Mucosa of descending colon (tissue), 3 donors: ENCODE measurements at regions not wholly inside any gene's neighbourhood (a gene's known extent, or its start where the extent isn't known, plus 50 kb on each side); places are given as distances from the start of the nearest gene placed in this dataset.

Experiments used
- ATAC-seq: fragments of 200-7000 bp; cut with Tn5 transposase; one replicate; pipeline ENCODE4 v1.9.1; 2020; ENCODE audit warnings: mild to moderate bottlenecking, moderate library complexity
- DNase-seq, 3 donors: peaks; one replicate each; pipeline ENCODE4 v3.0.0-alpha.2; 2020
- H3K36me3 ChIP-seq: fragments of 200-600 bp; one replicate; pipeline ENCODE4 v1.8.0; 2021; ENCODE audit warnings: low read depth, mild to moderate bottlenecking
- H3K4me1 ChIP-seq: fragments of 200-600 bp; one replicate; pipeline ENCODE4 v1.8.0; 2021; ENCODE audit warnings: low read depth, mild to moderate bottlenecking
- H3K4me3 ChIP-seq: fragments of 200-600 bp; one replicate; pipeline ENCODE4 v1.8.0; 2021; ENCODE audit warnings: mild to moderate bottlenecking
- H3K9me3 ChIP-seq: fragments of 200-600 bp; one replicate; pipeline ENCODE4 v1.8.0; 2021; ENCODE audit warnings: mild to moderate bottlenecking
- CTCF ChIP-seq: fragments of 200-600 bp; IDR thresholded peaks from one replicate; pipeline ENCODE4 v1.8.0; 2022; ENCODE audit warnings: antibody characterized with exemption, mild to moderate bottlenecking
- intact Hi-C, 2 donors: fragments of 100-400 bp; cut with DNase I in 1 of 2; cut with micrococcal nuclease in 1 of 2; formaldehyde crosslinking; loops; one replicate each; pipeline versions ENCODE4 v1.11.0 to v1.11.1; 2022; cut with DNase I, micrococcal nuclease
- donor health status: DM: no; HTN: no; CAD: no; lungs with moderate emphysema.
- donor health status: DM: no; HTN: no; CAD: no.
- donor health status: DM: no; HTN: yes; CAD: no.

GRCh38 chr18:45482286-45482685, 133.0 kb upstream of the SLC14A2 start:
- Histone ChIP-seq H3K36me3 (no peaks in the 10 kb centered on the region), H3K4me3 (no peak overlapping the region), H3K9me3 (no peaks in the 10 kb centered on the region), H3K4me1 (no peaks in the 10 kb centered on the region)
- intact Hi-C loops, result no loop called here
- no peak for DNase-seq
- TF ChIP-seq CTCF, result no peak
- no peak for ATAC-seq

- Histone ChIP-seq H3K9me3 (no peaks in the 10 kb centered on the region), H3K4me3 (no peak overlapping the region), H3K36me3 (no peaks in the 10 kb centered on the region), H3K4me1 (no peaks in the 10 kb centered on the region)
- no peak for DNase-seq
- TF ChIP-seq CTCF, result no peak
- ATAC-seq, result no peak
- intact Hi-C loops, result no loop called here
These were observed 127.7 kb upstream of the SLC14A2 start for GRCh38 chr18:45487581-45487980.

- no peaks in the 10 kb centered on the region for H3K9me3 ChIP-seq
- intact Hi-C loops, result no loop called here
- no peak overlapping the region for H3K4me3 ChIP-seq
- H3K36me3 ChIP-seq, result no peaks in the 10 kb centered on the region
- ATAC-seq (no peak), DNase-seq (no peak)
- H3K4me1 ChIP-seq, result no peaks in the 10 kb centered on the region
- no peak for TF ChIP-seq CTCF
These were observed 126.6 kb upstream of the SLC14A2 start for GRCh38 chr18:45488645-45489044.

- no peaks in the 10 kb centered on the region for H3K36me3 ChIP-seq
- ATAC-seq (no peak), DNase-seq (no peak)
- H3K4me1 ChIP-seq, result no peaks in the 10 kb centered on the region
- TF ChIP-seq CTCF, result no peak
- no peaks in the 10 kb centered on the region for H3K9me3 ChIP-seq
- H3K4me3 ChIP-seq, result no peak overlapping the region
- intact Hi-C loops, result no loop called here
These were observed 121.4 kb upstream of the SLC14A2 start for GRCh38 chr18:45493830-45494229.

- Histone ChIP-seq H3K4me1 (no peaks in the 10 kb centered on the region), H3K4me3 (no peak overlapping the region), H3K36me3 (no peaks in the 10 kb centered on the region), H3K9me3 (no peaks in the 10 kb centered on the region)
- intact Hi-C loops, result no loop called here
- DNase-seq (no peak), ATAC-seq (no peak)
- no peak for TF ChIP-seq CTCF
These were observed 120.5 kb upstream of the SLC14A2 start for GRCh38 chr18:45494811-45495210.

- DNase-seq (no peak), ATAC-seq (no peak)
- H3K4me1 ChIP-seq, result no peaks in the 10 kb centered on the region
- no peak overlapping the region for H3K4me3 ChIP-seq
- TF ChIP-seq CTCF, result no peak
- intact Hi-C loops, result no loop called here
- no peaks in the 10 kb centered on the region for H3K9me3 ChIP-seq
- H3K36me3 ChIP-seq, result no peaks in the 10 kb centered on the region
These were observed 118.5 kb upstream of the SLC14A2 start for GRCh38 chr18:45496741-45497140.
